ENCODE measurements at regions not wholly inside any gene's neighbourhood (a gene's known extent, or its start where the extent isn't known, plus 50 kb on each side); places are given as distances from the start of the nearest gene placed in this dataset.

GRCh38 chr4:13316354-13316753 lies 167.8 kb downstream of the RAB28 start:
- DNase-seq (ENCODE audit: low read depth, low spot score), result no peak

- DNase-seq (ENCODE audit: low read depth, low spot score), result no peak
These were observed 170.3 kb downstream of the RAB28 start for GRCh38 chr4:13313856-13314255.

DNA sequence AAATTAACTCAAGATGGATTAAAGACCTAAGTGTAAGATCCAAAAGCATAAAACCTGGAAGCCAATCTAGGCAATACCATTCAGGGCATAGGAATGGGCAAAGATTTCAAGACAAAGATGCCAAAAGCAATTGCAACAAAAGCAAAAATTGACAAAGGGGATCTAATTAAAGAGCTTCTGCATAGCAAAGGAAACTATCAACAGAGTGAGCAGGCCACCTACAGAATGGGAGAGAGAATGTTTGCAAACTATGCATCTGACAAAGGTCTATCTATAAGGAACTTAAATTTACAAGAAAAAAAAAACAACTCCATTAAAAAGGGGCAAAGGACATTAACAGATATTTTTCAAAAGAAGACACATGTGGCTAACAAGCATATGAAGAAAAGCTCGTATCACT lies 171.9 kb downstream of the RAB28 start:
- DNase-seq (ENCODE audit: low read depth, low spot score), result no peak

DNA sequence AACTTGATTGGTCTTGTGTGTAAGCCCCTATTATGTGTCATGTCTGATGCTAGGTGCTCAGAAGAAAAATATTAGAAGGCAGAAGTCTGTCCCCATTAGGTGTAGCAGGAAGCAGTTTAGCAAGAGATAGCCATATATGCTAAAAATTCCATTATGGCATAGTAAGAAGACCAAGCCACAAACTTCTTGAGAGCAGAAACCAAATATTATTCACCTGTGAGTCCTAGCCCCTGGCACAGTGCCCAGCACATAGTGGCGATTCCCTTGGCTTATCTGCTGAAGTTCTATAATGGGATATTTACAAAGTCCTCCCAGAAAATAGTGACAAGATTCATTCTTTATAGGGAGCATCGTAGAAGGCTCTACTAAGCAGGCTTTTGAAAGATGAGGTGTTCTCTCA lies 174.4 kb downstream of the RAB28 start:
- no peak for DNase-seq (ENCODE audit: low read depth, low spot score)

DNA sequence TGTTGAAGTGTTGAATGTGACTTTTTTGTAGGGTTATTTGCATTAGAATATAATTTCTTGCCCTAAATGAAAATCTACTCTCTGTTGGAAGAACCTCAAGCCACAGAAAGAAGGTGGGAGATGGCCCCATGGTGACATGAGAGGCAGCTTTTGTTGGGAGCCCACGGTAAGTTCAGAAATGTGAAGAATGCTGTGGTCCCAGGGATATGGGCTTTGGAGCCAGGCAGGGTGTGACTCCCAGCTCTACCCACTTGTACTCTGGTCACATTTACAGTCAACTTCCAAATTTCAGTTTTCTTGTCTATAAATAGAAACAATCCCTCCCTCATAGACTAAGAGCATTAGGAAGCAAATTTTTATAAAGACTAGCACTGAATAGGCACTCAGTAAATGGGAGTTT lies 177.8 kb downstream of the RAB28 start:
- no peak for DNase-seq (ENCODE audit: low read depth, low spot score)

- DNase-seq (ENCODE audit: low read depth, low spot score), result no peak
These were observed 181.3 kb downstream of the RAB28 start for GRCh38 chr4:13302876-13303275.

DNA sequence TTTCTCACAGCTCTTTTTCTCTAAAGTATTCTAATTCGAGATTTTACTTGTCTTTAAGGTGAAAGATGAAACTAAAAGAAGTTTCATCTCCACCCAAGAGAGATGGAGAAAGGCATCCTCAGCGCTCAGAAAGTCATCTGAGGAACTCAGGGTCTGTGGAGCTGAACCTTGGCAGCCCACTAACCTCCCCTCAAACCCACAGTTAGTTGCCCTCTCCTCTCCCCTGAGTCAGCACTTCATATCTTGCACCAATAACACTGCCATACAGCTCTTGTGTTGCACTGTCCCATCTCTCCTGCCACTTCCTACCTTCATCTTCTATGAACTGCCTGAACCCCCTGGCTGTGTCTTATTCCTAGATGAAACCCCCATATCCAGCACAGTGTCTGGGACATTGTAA lies 184.8 kb downstream of the RAB28 start:
- no peak for DNase-seq (ENCODE audit: low read depth, low spot score)

- no peak for DNase-seq (ENCODE audit: low read depth, low spot score)
These were observed 185.5 kb downstream of the RAB28 start for GRCh38 chr4:13298655-13299054.

DNA sequence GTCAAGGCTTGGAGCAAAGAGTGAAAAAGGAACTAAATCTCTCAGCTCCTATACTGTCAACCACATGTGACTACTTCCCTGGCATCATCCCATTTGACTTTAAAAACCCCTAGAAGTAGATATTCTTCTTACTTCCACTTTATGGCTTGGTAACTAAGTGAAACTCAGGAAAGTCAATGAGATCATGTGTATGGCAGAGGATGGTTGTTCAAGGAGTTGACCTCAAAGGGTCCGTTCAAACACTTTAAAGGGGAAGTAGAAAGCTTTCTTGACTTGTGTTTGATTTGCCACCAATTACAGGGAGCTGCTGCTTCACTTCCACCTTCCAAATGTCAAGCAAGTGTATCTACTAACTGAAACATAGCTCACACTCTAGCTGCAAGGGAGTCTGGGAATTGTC lies 187.2 kb downstream of the RAB28 start:
- no peak for DNase-seq (ENCODE audit: low read depth, low spot score)

DNA sequence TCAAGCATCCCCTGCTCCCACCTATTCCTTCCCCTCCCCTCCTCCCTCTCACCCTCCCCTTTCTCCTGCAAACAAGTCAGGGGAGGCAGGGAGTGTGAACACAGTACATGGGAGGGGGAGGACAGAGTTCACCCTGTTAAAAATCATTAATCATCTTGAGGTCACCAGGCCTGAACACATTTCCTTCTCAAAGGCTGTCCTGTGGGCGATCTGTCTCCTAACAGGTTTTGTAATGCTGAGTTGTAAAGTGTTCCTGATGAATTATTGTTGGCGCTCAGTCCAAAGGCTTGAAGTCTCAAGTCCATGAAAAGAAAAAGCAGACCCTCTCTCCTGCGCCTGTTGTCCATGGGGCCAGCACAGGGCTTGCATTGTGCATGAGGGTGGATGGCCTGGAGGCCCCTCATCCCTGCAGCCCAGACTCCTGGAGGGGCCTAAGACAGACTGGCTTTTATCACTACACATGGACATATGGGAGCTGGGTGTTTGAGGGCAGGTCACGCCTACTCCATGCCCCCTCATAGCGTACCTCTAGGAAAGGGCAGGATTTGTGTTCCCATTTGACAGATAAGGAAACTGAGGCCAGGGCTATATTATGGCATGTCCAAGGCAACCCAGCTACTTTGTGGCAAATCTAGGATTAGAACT lies 189.1 kb downstream of the RAB28 start:
- DNase-seq (ENCODE audit: low read depth, low spot score), result no peak

DNA sequence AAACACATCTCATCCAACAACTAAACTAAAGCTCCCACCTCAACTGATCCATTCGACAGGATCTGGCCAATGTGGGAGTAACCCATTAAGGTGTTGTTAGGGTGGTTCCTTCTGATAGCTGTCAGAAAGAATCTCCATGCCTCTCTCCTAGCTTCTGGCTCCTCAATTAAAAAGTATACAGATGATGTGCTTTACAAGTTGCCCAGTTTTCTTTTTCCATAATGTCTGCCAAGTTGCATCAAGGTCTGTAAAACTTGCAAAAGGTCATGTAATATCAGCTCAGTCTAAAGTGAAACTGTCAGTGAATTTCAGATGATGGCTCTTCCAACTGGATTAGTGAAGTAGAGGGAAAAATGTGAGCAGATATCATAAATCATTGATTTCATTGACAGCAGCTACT lies 191.8 kb downstream of the RAB28 start:
- DNase-seq (ENCODE audit: low read depth, low spot score), result no peak

DNA sequence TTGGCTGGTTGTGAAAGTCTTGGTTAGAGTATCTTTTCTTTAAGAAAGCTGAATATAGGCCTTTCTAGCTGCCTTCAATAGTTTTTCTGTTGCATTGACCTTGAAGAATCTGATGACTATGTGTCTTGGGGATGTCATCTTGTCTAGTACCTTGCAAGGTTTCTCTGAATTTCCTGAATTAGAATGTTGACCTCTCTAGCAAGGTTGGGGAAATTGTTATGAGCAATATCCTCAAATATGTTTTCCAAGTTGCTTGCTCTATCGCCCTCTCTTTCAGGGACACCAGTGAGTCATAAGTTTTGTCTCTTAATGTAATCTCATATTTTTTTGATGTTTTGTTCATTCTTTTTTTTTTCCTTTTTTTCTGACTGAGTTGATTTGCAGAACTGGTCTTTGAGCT lies 194.7 kb downstream of the RAB28 start:
- no peak for DNase-seq (ENCODE audit: low read depth, low spot score)

- DNase-seq (ENCODE audit: low read depth, low spot score), result no peak
These were observed 198.8 kb downstream of the RAB28 start for GRCh38 chr4:13285336-13285735.

- DNase-seq (ENCODE audit: low read depth, low spot score), result no peak
These were observed 199.2 kb downstream of the RAB28 start for GRCh38 chr4:13284932-13285331.

DNA sequence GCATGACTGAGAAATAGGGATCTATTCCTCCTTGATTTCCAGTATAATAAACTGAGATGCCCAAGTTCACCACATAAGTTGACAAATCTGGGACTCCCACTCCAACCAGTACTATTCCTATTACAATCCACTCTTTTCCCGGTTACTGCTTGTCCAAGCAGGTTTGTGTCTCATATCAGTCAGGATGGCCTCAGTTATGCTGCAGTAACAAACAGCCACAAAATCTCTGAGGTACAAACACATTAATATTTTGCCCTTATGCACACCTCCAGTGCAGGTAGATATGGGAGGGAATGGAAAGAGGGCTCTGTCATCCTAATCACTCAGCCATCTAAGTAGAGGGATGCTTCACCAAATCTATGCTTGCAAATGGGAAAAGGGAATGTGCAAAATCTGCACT lies 207.8 kb downstream of the RAB28 start:
- no peak for DNase-seq (ENCODE audit: low read depth, low spot score)

GRCh38 chr4:13268703-13269102 lies 215.4 kb downstream of the RAB28 start:
- DNase-seq (ENCODE audit: low read depth, low spot score), result no peak

- no peak for DNase-seq (ENCODE audit: low read depth, low spot score)
These were observed 216.0 kb downstream of the RAB28 start for GRCh38 chr4:13268165-13268564.

DNA sequence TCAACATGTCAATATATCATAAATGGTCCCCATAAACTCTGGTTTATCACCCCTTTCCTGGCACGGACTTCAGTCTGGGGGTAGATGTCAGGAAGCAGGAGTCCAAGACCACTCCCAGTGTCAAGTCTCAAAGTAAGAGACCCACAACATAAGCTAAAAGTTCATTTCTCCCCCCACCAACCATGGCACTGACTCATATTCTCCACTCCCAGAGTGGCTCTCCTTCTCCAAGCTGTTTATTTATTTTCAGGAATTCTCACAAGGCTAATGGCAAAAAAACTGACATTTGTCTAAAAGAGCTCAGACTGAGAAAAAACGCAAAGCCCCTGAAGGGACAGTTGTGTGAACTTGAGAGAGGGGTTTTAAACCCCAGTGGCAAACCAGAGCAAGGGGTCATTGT lies 217.0 kb downstream of the RAB28 start:
- DNase-seq (ENCODE audit: low read depth, low spot score), result no peak

DNA sequence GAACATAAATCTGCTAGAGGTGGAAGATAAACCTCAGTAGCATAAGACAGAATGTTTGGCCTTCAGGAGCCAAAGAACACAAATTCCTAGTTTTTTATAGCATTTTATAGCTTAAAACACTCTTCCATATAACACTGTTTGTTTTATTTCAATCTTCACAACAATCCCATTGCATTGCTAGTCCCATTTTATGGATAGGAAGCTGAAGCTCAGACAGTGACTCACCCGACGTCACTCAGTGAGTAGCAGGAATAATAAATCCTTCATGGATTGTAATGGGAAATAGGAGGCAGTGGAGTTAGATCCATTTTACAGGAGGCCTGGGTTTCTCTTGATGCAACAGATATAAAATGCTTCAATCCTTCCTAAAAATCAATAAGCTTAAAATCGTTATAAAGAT lies 217.5 kb downstream of the RAB28 start:
- DNase-seq (ENCODE audit: low read depth, low spot score), result no peak

GRCh38 chr4:13263967-13264525 lies 220.1 kb downstream of the RAB28 start:
- no peak for DNase-seq (ENCODE audit: low read depth, low spot score)

GRCh38 chr4:13262816-13263215 lies 221.3 kb downstream of the RAB28 start:
- no peak for DNase-seq (ENCODE audit: low read depth, low spot score)

GRCh38 chr4:13261486-13262257 lies 222.5 kb downstream of the RAB28 start:
- no peak for DNase-seq (ENCODE audit: low read depth, low spot score)

DNA sequence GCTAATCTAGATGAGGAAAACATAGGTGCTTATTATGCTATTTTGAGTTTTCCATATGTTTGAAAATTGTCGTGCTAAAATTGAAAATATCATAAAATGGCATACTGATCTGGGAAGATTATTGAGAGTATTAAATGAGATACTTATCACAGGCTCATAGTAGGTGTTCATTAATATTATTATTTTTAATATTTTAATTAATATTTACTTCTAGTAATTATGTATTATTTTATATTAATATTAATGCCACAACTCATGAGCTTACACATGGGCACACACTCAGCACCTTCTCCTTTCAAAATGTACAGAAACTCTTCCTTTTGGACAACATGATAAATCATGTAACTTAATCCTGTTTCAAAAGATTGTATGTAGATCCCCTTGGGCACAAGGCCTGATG lies 223.6 kb downstream of the RAB28 start:
- no peak for DNase-seq (ENCODE audit: low read depth, low spot score)

All from brain pericyte (primary cell).